Mesenchymal stem cell (in vitro differentiated cells and primary cell): ENCODE measurements at regions not wholly inside any gene's neighbourhood (a gene's known extent, or its start where the extent isn't known, plus 50 kb on each side); places are given as distances from the start of the nearest gene placed in this dataset.

Experiments
- DNase-seq: peaks from one replicate; pipeline ENCODE4 v3.0.0-alpha.2; 2013
- H2AFZ ChIP-seq: one replicate; pipeline ENCODE4 v1.6.1; 2013; ENCODE audit warnings: low read depth, mild to moderate bottlenecking, control low read depth, inconsistent platforms, low read length, moderate library complexity
- H2AK5ac ChIP-seq: 2 replicates; pipeline ENCODE4 v1.6.1; 2013; ENCODE audit warnings: low read length, moderate library complexity, mild to moderate bottlenecking, inconsistent platforms; ENCODE audit not compliant: severe bottlenecking
- H2BK120ac ChIP-seq: one replicate; pipeline ENCODE4 v1.6.1; 2013; ENCODE audit warnings: low read depth, mild to moderate bottlenecking, inconsistent platforms, low read length, moderate library complexity
- H2BK12ac ChIP-seq, 2 experiments: one replicate each; pipeline ENCODE4 v1.6.1; 2013; ENCODE audit warnings: inconsistent platforms in 2 of 2, low read length in 2 of 2, mild to moderate bottlenecking in 2 of 2, moderate library complexity in 2 of 2, control low read depth in 1 of 2
- H2BK15ac ChIP-seq: one replicate; pipeline ENCODE4 v1.6.1; 2013; ENCODE audit warnings: mild to moderate bottlenecking, low read depth, inconsistent platforms; ENCODE audit not compliant: poor library complexity, severe bottlenecking
- H2BK5ac ChIP-seq: 2 replicates; pipeline ENCODE4 v1.6.1; 2013; ENCODE audit warnings: low read depth, mild to moderate bottlenecking, low read length, control low read depth, inconsistent platforms; ENCODE audit not compliant: poor library complexity, severe bottlenecking
- H3K14ac ChIP-seq, 2 experiments: one replicate each; pipeline ENCODE4 v1.6.1; 2013; ENCODE audit warnings: inconsistent platforms in 2 of 2, low read length in 2 of 2, control low read depth in 1 of 2, mild to moderate bottlenecking in 1 of 2, moderate library complexity in 1 of 2
- H3K18ac ChIP-seq, 2 experiments: one replicate each; pipeline ENCODE4 v1.6.1; 2013; ENCODE audit warnings: inconsistent platforms in 2 of 2, low read length in 2 of 2, control low read depth in 1 of 2, low read depth in 1 of 2, mild to moderate bottlenecking in 1 of 2
- H3K23ac ChIP-seq, 2 experiments: one replicate each; pipeline ENCODE4 v1.6.1; 2013; ENCODE audit warnings: inconsistent platforms in 2 of 2, low read length in 2 of 2, mild to moderate bottlenecking in 2 of 2, moderate library complexity in 2 of 2, control low read depth in 1 of 2
- H3K27ac ChIP-seq: 2 replicates; pipeline ENCODE4 v1.5.1; 2013; ENCODE audit warnings: mild to moderate bottlenecking, moderate library complexity, low read length, control low read depth, inconsistent platforms; ENCODE audit not compliant: poor library complexity, severe bottlenecking
- H3K27me3 ChIP-seq, 2 experiments: 2 replicates each; pipeline versions ENCODE4 v1.6.1 to v1.7.0; 2013; ENCODE audit warnings: low read length in 2 of 2, mild to moderate bottlenecking in 2 of 2, moderate library complexity in 2 of 2, control low read depth in 1 of 2, inconsistent platforms in 1 of 2; ENCODE audit not compliant: control insufficient read depth in 1 of 2, insufficient read depth in 1 of 2
- H3K36me3 ChIP-seq, 2 experiments: 2 replicates each; pipeline versions ENCODE4 v1.6.1 to v1.7.0; 2013; ENCODE audit warnings: low read length in 2 of 2, control low read depth in 1 of 2, inconsistent platforms in 1 of 2, low read depth in 1 of 2, mild to moderate bottlenecking in 1 of 2; ENCODE audit not compliant: insufficient read depth in 2 of 2, control insufficient read depth in 1 of 2
- H3K4ac ChIP-seq, 2 experiments: one replicate each; pipeline ENCODE4 v1.6.1; 2013; ENCODE audit warnings: inconsistent platforms in 2 of 2, low read length in 2 of 2, mild to moderate bottlenecking in 2 of 2, moderate library complexity in 2 of 2, control low read depth in 1 of 2, low read depth in 1 of 2
- H3K4me1 ChIP-seq: 2 replicates; pipeline ENCODE4 v1.6.1; 2013; ENCODE audit warnings: low read depth, low read length, control low read depth; ENCODE audit not compliant: control insufficient read depth, insufficient read depth
- H3K4me2 ChIP-seq: 2 replicates; pipeline ENCODE4 v1.6.1; 2013; ENCODE audit warnings: low read length, mild to moderate bottlenecking, inconsistent platforms; ENCODE audit not compliant: poor library complexity, severe bottlenecking
- H3K4me3 ChIP-seq, 2 experiments: 2 replicates each; pipeline versions ENCODE4 v1.5.1 to v1.7.0; 2013; ENCODE audit warnings: low read length in 2 of 2, mild to moderate bottlenecking in 2 of 2, control low read depth in 1 of 2, low read depth in 1 of 2; ENCODE audit not compliant: insufficient read depth in 1 of 2
- H3K79me1 ChIP-seq: replicated peaks from 2 replicates; pipeline ENCODE4 v1.6.1; 2013; ENCODE audit warnings: mild to moderate bottlenecking, control low read depth, low read length, inconsistent platforms; ENCODE audit not compliant: poor library complexity, severe bottlenecking
- H3K9ac ChIP-seq: 2 replicates; pipeline ENCODE4 v1.7.0; 2013; ENCODE audit warnings: mild to moderate bottlenecking, low read length, moderate library complexity
- H3K9me3 ChIP-seq: 2 replicates; pipeline ENCODE4 v1.7.0; 2013; ENCODE audit warnings: mild to moderate bottlenecking, low read length; ENCODE audit not compliant: control insufficient read depth
- H4K8ac ChIP-seq: one replicate; pipeline ENCODE4 v1.6.1; 2013; ENCODE audit warnings: inconsistent platforms, mild to moderate bottlenecking, low read length, moderate library complexity
- H4K91ac ChIP-seq: one replicate; pipeline ENCODE4 v1.6.1; 2013; ENCODE audit warnings: mild to moderate bottlenecking, low read length, inconsistent platforms
- WGBS: methylation state at CpG from one replicate; pipeline ENCODE4 v1.1.7; 2013; ENCODE audit warnings: mixed read lengths; 5-methylcytosine and 5-hydroxymethylcytosine counted together

GRCh38 chr20:24784607-24785006, 164.5 kb upstream of the CST7 start:
- H3K36me3 ChIP-seq = no peaks in the 10 kb centered on the region
- H2BK120ac ChIP-seq = no peak overlapping the region
- H4K8ac ChIP-seq = no peak overlapping the region
- H2AK5ac ChIP-seq = no peak overlapping the region
- no peaks in the 10 kb centered on the region for H3K79me1 ChIP-seq
- no peak overlapping the region for H3K18ac ChIP-seq
- H2BK12ac ChIP-seq = no peak overlapping the region
- H2AFZ ChIP-seq = no peak overlapping the region
- no peak overlapping the region for H3K4ac ChIP-seq
- H3K4me2 ChIP-seq = no peak overlapping the region
- no peak overlapping the region for H3K23ac ChIP-seq
- no peak for DNase-seq
- no peak overlapping the region for H3K9ac ChIP-seq
- H3K9me3 ChIP-seq = no peaks in the 10 kb centered on the region
- no peak overlapping the region for H2BK5ac ChIP-seq
- H2BK15ac ChIP-seq = no peak overlapping the region
- H3K4me1 ChIP-seq = peaks cover 22% of the 10 kb centered on the region
- no peak overlapping the region for H3K27ac ChIP-seq
- H3K14ac ChIP-seq = no peak overlapping the region
- 94% methylated on average over 2 of the region's 2 CpGs for WGBS
- no peak overlapping the region for H3K4me3 ChIP-seq
- H4K91ac ChIP-seq = no peak overlapping the region
- peaks cover 0 to 69% of the 10 kb centered on the region in 2 experiments for H3K27me3 ChIP-seq

DNA sequence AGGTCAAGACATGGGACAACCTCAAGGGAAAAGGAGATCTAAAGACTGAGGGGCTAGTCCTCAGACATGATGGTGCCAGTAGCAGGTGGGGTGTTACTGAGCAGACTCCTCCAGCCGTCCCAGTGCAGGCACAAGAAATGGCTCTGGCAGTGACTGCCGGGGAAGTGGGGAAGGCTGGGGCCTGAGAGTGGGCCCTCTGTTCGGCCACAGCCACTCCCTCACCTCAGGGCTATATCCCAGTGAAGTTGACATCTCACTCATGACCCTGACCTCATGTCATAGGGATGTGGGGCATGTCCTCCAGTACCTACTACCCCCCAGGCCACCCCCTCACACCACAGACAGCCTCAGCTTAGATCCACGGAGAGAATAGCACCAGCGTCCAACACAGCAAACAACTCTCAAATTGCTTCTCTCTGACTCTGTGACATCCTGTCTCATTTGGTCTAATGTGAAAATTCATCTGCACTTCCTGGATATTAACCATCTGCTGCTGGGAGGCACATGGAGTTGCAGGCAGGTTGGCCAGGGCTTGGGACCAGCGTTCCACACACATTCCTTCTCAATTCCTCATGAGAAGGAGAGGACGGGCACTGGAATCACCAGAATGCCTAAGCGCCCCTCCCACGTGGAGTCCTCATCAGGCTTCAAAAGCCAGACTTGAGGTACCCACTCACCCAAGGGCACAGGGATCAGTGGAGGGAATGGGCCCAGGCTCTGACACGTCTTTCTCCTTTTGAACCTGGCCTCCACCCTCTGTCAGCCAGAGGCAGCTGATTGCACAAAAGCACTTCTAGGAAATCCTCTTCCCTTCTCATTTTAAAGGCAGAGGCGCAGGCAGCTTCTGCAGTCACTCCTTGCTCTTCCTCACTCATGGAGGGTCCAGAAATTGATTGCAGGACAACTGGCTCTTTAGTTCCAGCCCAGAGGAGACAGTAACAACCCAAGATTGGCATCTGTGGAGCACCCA, 163.6 kb upstream of the CST7 start:
- no peak overlapping the region for H3K9ac ChIP-seq
- H4K8ac ChIP-seq = no peak overlapping the region
- no peak overlapping the region for H4K91ac ChIP-seq
- H3K4me1 ChIP-seq = peaks cover 22% of the 10 kb centered on the region
- no peak overlapping the region for H2BK5ac ChIP-seq
- H2AFZ ChIP-seq = no peak overlapping the region
- H3K4ac ChIP-seq = no peak overlapping the region
- H3K4me2 ChIP-seq = no peak overlapping the region
- no peak overlapping the region for H2BK120ac ChIP-seq
- H3K79me1 ChIP-seq = no peaks in the 10 kb centered on the region
- WGBS = 56% methylated on average over 11 of the region's 11 CpGs
- no peaks in the 10 kb centered on the region for H3K9me3 ChIP-seq
- no peak overlapping the region for H3K23ac ChIP-seq
- peak; percentile 3 for DNase-seq
- peaks cover 0 to 64% of the 10 kb centered on the region in 2 experiments for H3K27me3 ChIP-seq
- H2BK15ac ChIP-seq = no peak overlapping the region
- no peak overlapping the region for H2BK12ac ChIP-seq
- H3K27ac ChIP-seq = no peak overlapping the region
- peak overlapping the region; percentile 75 for H2AK5ac ChIP-seq
- H3K4me3 ChIP-seq = no peak overlapping the region
- H3K18ac ChIP-seq = no peak overlapping the region
- H3K14ac ChIP-seq = no peak overlapping the region
- H3K36me3 ChIP-seq = no peaks in the 10 kb centered on the region

GRCh38 chr20:24786111-24786495, 163.0 kb upstream of the CST7 start:
- H3K79me1 ChIP-seq = no peaks in the 10 kb centered on the region
- H3K18ac ChIP-seq = peak overlapping the region in 1 of 2 experiments; percentile 18
- DNase-seq = no peak
- H3K9ac ChIP-seq = no peak overlapping the region
- 91% methylated on average over 12 of the region's 12 CpGs for WGBS
- peaks cover 0 to 62% of the 10 kb centered on the region in 2 experiments for H3K27me3 ChIP-seq
- peaks cover 22% of the 10 kb centered on the region for H3K4me1 ChIP-seq
- H2AFZ ChIP-seq = no peak overlapping the region
- H3K4me2 ChIP-seq = no peak overlapping the region
- H2BK12ac ChIP-seq = no peak overlapping the region
- H3K9me3 ChIP-seq = no peaks in the 10 kb centered on the region
- H2BK5ac ChIP-seq = no peak overlapping the region
- no peak overlapping the region for H3K4ac ChIP-seq
- H2BK15ac ChIP-seq = no peak overlapping the region
- no peak overlapping the region for H3K4me3 ChIP-seq
- no peak overlapping the region for H4K8ac ChIP-seq
- H4K91ac ChIP-seq = no peak overlapping the region
- H2BK120ac ChIP-seq = no peak overlapping the region
- no peak overlapping the region for H3K27ac ChIP-seq
- H2AK5ac ChIP-seq = peak overlapping the region; percentile 65
- H3K36me3 ChIP-seq = no peaks in the 10 kb centered on the region
- no peak overlapping the region for H3K14ac ChIP-seq
- H3K23ac ChIP-seq = no peak overlapping the region

GRCh38 chr20:24786646-24787045, 162.4 kb upstream of the CST7 start:
- Histone ChIP-seq H3K9ac (no peak overlapping the region), H4K91ac (no peak overlapping the region), H3K4me3 (no peak overlapping the region), H3K27me3 (peaks cover 0 to 63% of the 10 kb centered on the region in 2 experiments), H3K18ac (no peak overlapping the region), H3K36me3 (no peaks in the 10 kb centered on the region), H2AFZ (no peak overlapping the region), H2BK12ac (no peak overlapping the region), H3K27ac (no peak overlapping the region), H3K23ac (no peak overlapping the region), H2BK120ac (no peak overlapping the region), H3K4me1 (peaks cover 19% of the 10 kb centered on the region), H3K4me2 (no peak overlapping the region), H3K9me3 (no peaks in the 10 kb centered on the region), H2AK5ac (peak overlapping the region; percentile 8), H2BK5ac (no peak overlapping the region), H2BK15ac (no peak overlapping the region), H3K14ac (no peak overlapping the region), H4K8ac (no peak overlapping the region), H3K4ac (no peak overlapping the region), H3K79me1 (no peaks in the 10 kb centered on the region)
- no peak for DNase-seq
- WGBS = 93% methylated on average over 6 of the region's 7 CpGs
